Superior temporal gyrus (tissue), 1 donor: ENCODE measurements at regions not wholly inside any gene's neighbourhood (a gene's known extent, or its start where the extent isn't known, plus 50 kb on each side); places are given as distances from the start of the nearest gene placed in this dataset.

Experiments
- DNase-seq: peaks from one replicate; pipeline ENCODE4 v3.0.0-alpha.2; 2016; ENCODE audit errors: extremely low spot score

- no peak for DNase-seq
Observed at GRCh38 chr2:125490308-125490707, 1165.7 kb upstream of the GYPC start.

- no peak for DNase-seq
Observed at GRCh38 chr2:125491663-125492062, 1164.3 kb upstream of the GYPC start.

GRCh38 chr2:125512313-125512712 is 1143.6 kb upstream of the GYPC start:
- no peak for DNase-seq

- no peak for DNase-seq
Observed at GRCh38 chr2:125516496-125517109, 1139.4 kb upstream of the GYPC start.

- no peak for DNase-seq
Observed at GRCh38 chr2:125526093-125526492, 1129.9 kb upstream of the GYPC start.

- DNase-seq = no peak
Observed at GRCh38 chr2:125535089-125535488, 1120.9 kb upstream of the GYPC start.

- peak; percentile 11 for DNase-seq
Observed at GRCh38 chr2:125543968-125544514, 1111.9 kb upstream of the GYPC start.

- no peak for DNase-seq
Observed at GRCh38 chr2:125553768-125554167, 1102.2 kb upstream of the GYPC start.

GRCh38 chr2:125554956-125555355 is 1101.0 kb upstream of the GYPC start:
- DNase-seq = no peak

- no peak for DNase-seq
Observed at GRCh38 chr2:125559186-125559585, 1096.8 kb upstream of the GYPC start.

GRCh38 chr2:125560855-125561254 is 1095.1 kb upstream of the GYPC start:
- DNase-seq = no peak

GRCh38 chr2:125561302-125561701 is 1094.7 kb upstream of the GYPC start:
- no peak for DNase-seq

- no peak for DNase-seq
Observed at GRCh38 chr2:125562924-125563323, 1093.0 kb upstream of the GYPC start.

- no peak for DNase-seq
Observed at GRCh38 chr2:125564471-125564870, 1091.5 kb upstream of the GYPC start.

- DNase-seq = no peak
Observed at GRCh38 chr2:125566422-125566821, 1089.5 kb upstream of the GYPC start.

- no peak for DNase-seq
Observed at GRCh38 chr2:125567100-125567499, 1088.9 kb upstream of the GYPC start.

GRCh38 chr2:125572660-125573059 is 1083.3 kb upstream of the GYPC start:
- no peak for DNase-seq

GRCh38 chr2:125573432-125573831 is 1082.5 kb upstream of the GYPC start:
- DNase-seq = no peak

GRCh38 chr2:125576558-125576957 is 1079.4 kb upstream of the GYPC start:
- DNase-seq = no peak

- DNase-seq = no peak
Observed at GRCh38 chr2:125581557-125581956, 1074.4 kb upstream of the GYPC start.

- no peak for DNase-seq
Observed at GRCh38 chr2:125582516-125582915, 1073.4 kb upstream of the GYPC start.

- DNase-seq = no peak
Observed at GRCh38 chr2:125584732-125585131, 1071.2 kb upstream of the GYPC start.

- DNase-seq = no peak
Observed at GRCh38 chr2:125588780-125589179, 1067.2 kb upstream of the GYPC start.

GRCh38 chr2:125591954-125592353 is 1064.0 kb upstream of the GYPC start:
- no peak for DNase-seq
